Upper lobe of left lung (tissue), 4 donors: ENCODE measurements at regions not wholly inside any gene's neighbourhood (a gene's known extent, or its start where the extent isn't known, plus 50 kb on each side); places are given as distances from the start of the nearest gene placed in this dataset.
A peak's percentile ranks its signal among the peaks of the same experiment; 100 is the strongest.

ENCODE experiments used
- EP300 ChIP-seq, 4 donors: sonication (generic); formaldehyde crosslinking; IDR thresholded peaks; one replicate each; pipeline ENCODE4 v1.5.1; 2017; ENCODE audit warnings: antibody characterized with exemption in 4 of 4, control low read depth in 2 of 4
- POLR2A ChIP-seq, 4 donors: fragments of 450-650 bp; IDR thresholded peaks; one replicate each; pipeline ENCODE4 v1.5.1; 2016 to 2017; ENCODE audit warnings: antibody characterized with exemption in 4 of 4, mild to moderate bottlenecking in 2 of 4
- POLR2AphosphoS5 ChIP-seq, 2 donors: sonication (generic); formaldehyde crosslinking; IDR thresholded peaks; one replicate each; pipeline ENCODE4 v1.5.1; 2017; ENCODE audit warnings: antibody characterized with exemption in 2 of 2
- TF ChIP-seq, protein P1 (sequence below), 6 experiments: fragments of 450-650 bp in 4 of 6; fragments of 200-600 bp in 2 of 6; sonication (generic) in 2 of 6; IDR thresholded peaks; one replicate each; pipeline ENCODE4 v1.5.1; 2016 to 2019; ENCODE audit warnings: antibody characterized with exemption in 6 of 6

DNA sequence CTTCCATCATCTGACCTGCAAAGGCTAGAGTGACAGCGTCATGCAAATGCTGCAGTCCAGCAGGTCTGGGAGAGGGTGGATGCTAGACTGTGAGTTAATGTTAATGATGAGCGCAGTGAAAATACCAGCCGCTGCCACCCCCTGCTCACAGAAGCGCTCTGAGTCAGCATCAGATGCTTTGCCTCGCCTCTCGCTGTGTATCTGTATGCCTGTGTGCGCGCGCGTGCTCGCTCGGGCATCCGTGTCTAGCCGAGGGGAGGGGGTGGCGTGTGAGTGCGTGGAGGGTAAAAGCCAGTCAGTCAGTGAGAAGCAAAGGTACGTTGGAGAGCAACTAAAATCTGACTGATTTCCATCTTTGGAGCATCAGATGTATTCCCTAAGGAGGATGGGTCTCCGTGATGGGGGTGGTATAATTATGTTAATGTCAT is 858.7 kb downstream of the USP25 start:
- TF ChIP-seq, protein P1, sequence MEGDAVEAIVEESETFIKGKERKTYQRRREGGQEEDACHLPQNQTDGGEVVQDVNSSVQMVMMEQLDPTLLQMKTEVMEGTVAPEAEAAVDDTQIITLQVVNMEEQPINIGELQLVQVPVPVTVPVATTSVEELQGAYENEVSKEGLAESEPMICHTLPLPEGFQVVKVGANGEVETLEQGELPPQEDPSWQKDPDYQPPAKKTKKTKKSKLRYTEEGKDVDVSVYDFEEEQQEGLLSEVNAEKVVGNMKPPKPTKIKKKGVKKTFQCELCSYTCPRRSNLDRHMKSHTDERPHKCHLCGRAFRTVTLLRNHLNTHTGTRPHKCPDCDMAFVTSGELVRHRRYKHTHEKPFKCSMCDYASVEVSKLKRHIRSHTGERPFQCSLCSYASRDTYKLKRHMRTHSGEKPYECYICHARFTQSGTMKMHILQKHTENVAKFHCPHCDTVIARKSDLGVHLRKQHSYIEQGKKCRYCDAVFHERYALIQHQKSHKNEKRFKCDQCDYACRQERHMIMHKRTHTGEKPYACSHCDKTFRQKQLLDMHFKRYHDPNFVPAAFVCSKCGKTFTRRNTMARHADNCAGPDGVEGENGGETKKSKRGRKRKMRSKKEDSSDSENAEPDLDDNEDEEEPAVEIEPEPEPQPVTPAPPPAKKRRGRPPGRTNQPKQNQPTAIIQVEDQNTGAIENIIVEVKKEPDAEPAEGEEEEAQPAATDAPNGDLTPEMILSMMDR (IDR thresholded peaks at IDR 0.05): no peak
- TF ChIP-seq EP300 (IDR thresholded peaks at IDR 0.05) (no peak), POLR2AphosphoS5 (IDR thresholded peaks at IDR 0.05) (peak in 1 of 2 donors; percentile 62), POLR2A (IDR thresholded peaks at IDR 0.05) (no peak)
